AG04449 (cell line): ENCODE measurements at regions not wholly inside any gene's neighbourhood (a gene's known extent, or its start where the extent isn't known, plus 50 kb on each side); places are given as distances from the start of the nearest gene placed in this dataset.
"Not testable (repeated sequence)": the region's sequence is repeated elsewhere in the genome, so short reads cannot be mapped to it uniquely, and the experiment has no call there.

Source experiments
- CTCF ChIA-PET: fragments of 350-600 bp; formaldehyde crosslinking; extraction: SDS; loops from one replicate; lab custom pipeline; 2021; ENCODE audit warnings: antibody characterized with exemption; lab: Yijun Ruan, JAX
- POLR2A ChIA-PET: fragments of 400-600, 350-600 bp; formaldehyde crosslinking; extraction: SDS; loops from one replicate; lab custom pipeline; 2020; ENCODE audit warnings: antibody characterized with exemption, inconsistent platforms; lab: Yijun Ruan, JAX
- DNase-seq: peaks from one replicate; pipeline ENCODE4 v3.0.0-alpha.2; 2010; ENCODE audit warnings: low read depth, low spot score
- H3K4me3 ChIP-seq: 2 replicates; pipeline ENCODE4 v1.5.1; 2011; ENCODE audit warnings: low read depth, mild to moderate bottlenecking, control low read depth, low read length
- CTCF ChIP-seq: IDR thresholded peaks from one replicate; pipeline ENCODE4 v1.5.1; 2011; ENCODE audit warnings: mild to moderate bottlenecking, moderate library complexity, low read length, control low read depth, inconsistent platforms; ENCODE audit not compliant: insufficient read depth; ENCODE audit errors: missing control alignments

GRCh38 chr21:18810136-18810535 is 406.6 kb upstream of the TMPRSS15 start:
- POLR2A ChIA-PET: no interaction called here
- DNase-seq: no peak
- no peak overlapping the region for H3K4me3 ChIP-seq
- CTCF ChIA-PET: no interaction called here
- TF ChIP-seq CTCF: no peak

- TF ChIP-seq CTCF: no peak
- ChIA-PET CTCF (no interaction called here), POLR2A (no interaction called here)
- H3K4me3 ChIP-seq: no peak overlapping the region
- DNase-seq: no peak
Observed at GRCh38 chr21:18812308-18812707, 408.7 kb upstream of the TMPRSS15 start.

- ChIA-PET POLR2A (no interaction called here), CTCF (no interaction called here)
- no peak for TF ChIP-seq CTCF
- DNase-seq: no peak
- no peak overlapping the region for H3K4me3 ChIP-seq
Observed at GRCh38 chr21:18819507-18819906, 415.9 kb upstream of the TMPRSS15 start.

GRCh38 chr21:18826562-18826961 is 423.0 kb upstream of the TMPRSS15 start:
- no peak overlapping the region for H3K4me3 ChIP-seq
- POLR2A ChIA-PET: no interaction called here
- CTCF ChIA-PET: no interaction called here
- DNase-seq: no peak
- TF ChIP-seq CTCF: no peak

GRCh38 chr21:18831942-18832676 is 428.5 kb upstream of the TMPRSS15 start:
- ChIA-PET POLR2A (no interaction called here), CTCF (no interaction called here)
- DNase-seq: no peak

GRCh38 chr21:18832950-18833349 is 429.4 kb upstream of the TMPRSS15 start:
- no peak overlapping the region for H3K4me3 ChIP-seq
- ChIA-PET CTCF (no interaction called here), POLR2A (no interaction called here)
- TF ChIP-seq CTCF: no peak
- no peak for DNase-seq

More at GRCh38 chr21:18831942-18832676, 428.5 kb upstream of the TMPRSS15 start:
- TF ChIP-seq CTCF: no peak
- no peak overlapping the region for H3K4me3 ChIP-seq

GRCh38 chr21:18834121-18834520 is 430.5 kb upstream of the TMPRSS15 start:
- POLR2A ChIA-PET, CTCF ChIA-PET, H3K4me3 ChIP-seq, DNase-seq: not testable (repeated sequence)
